ENCODE measurements at regions not wholly inside any gene's neighbourhood (a gene's known extent, or its start where the extent isn't known, plus 50 kb on each side); places are given as distances from the start of the nearest gene placed in this dataset.

DNA sequence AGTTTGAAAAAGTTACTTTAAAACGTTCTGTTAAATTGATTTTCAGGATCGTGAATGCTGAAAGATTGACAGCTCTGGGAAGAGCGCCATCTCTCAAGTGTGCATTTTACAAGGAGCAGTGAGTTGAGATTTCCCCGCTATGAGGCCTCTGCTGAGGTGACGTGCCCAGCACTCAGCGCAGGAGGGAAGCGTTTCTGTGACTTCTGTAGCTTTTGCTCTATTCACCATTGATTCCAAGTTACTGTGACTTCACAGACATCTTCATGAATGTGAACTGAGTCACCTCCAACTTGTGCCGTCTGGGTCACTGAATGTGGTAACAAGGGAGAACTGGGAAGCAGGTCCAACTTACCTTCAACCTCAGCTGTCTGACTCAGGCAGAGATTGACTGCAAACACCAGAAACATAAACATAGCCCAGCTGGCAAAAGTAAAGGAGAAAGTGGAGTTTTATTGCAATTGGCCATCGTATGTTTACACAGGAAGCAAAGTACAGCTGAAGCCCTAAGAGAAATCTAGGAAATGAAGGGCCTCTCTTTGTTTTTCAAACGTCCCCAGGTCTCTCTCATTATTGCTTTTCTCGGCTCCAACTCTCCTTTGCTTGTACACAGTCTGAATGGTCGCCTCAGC is 428.8 kb upstream of the CLINT1 start:
- no peaks in the 10 kb centered on the region for H3K27me3 ChIP-seq (ENCODE audit: control insufficient read depth, insufficient read depth, low read length)
- no peaks in the 10 kb centered on the region for H3K9me3 ChIP-seq (ENCODE audit: control insufficient read depth, low read length)
- H3K36me3 ChIP-seq (ENCODE audit: control insufficient read depth, insufficient read depth, low read length) = no peaks in the 10 kb centered on the region
- H3K4me3 ChIP-seq (ENCODE audit: low read length) = no peak overlapping the region
- H3K9ac ChIP-seq (ENCODE audit: low read length) = no peak overlapping the region
- no peaks in the 10 kb centered on the region for H3K4me1 ChIP-seq (ENCODE audit: control insufficient read depth, insufficient read depth, low read length)

DNA sequence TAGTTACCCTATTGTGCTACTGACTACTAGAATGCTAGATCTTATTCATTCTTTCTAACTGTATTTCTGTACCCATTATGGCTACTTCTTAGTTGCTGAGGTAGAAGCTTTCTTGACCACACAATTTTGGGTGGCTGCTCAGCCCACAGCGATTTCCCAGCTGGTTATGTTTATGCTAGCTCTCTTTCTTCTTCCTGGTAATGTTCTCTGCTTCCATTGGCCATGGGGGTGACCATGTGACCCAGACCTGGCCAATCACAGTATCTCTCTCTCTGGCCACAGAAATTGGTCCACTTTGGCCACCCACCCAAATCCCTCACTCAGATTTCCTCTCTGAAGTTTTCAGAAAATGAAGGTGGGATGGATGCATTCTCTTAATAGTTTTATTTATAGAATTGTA is 427.9 kb upstream of the CLINT1 start:
- H3K27me3 ChIP-seq (ENCODE audit: control insufficient read depth, insufficient read depth, low read length) = no peaks in the 10 kb centered on the region
- no peak overlapping the region for H3K9ac ChIP-seq (ENCODE audit: low read length)
- no peaks in the 10 kb centered on the region for H3K4me1 ChIP-seq (ENCODE audit: control insufficient read depth, insufficient read depth, low read length)
- no peaks in the 10 kb centered on the region for H3K36me3 ChIP-seq (ENCODE audit: control insufficient read depth, insufficient read depth, low read length)
- no peak overlapping the region for H3K4me3 ChIP-seq (ENCODE audit: low read length)
- H3K9me3 ChIP-seq (ENCODE audit: control insufficient read depth, low read length) = no peaks in the 10 kb centered on the region

DNA sequence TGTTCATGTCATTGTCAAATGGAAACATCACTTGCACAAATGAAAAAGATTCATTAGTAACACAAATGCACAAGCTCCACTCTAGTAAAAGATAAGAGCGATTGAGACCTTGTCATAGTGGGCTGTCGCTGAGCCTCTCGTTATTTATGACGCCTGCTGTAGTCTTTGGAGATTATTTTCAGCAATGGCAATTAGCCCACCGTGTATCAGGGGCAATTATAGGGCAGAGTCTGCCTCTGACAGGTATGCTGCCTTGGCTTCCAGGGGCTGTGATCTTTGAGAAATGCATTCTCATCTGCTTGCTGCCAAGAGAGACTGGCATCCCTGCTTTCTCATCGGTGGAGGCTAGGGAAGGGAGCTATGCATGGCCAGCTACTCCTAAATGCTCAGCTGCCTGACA is 426.8 kb upstream of the CLINT1 start:
- H3K36me3 ChIP-seq (ENCODE audit: control insufficient read depth, insufficient read depth, low read length) = no peaks in the 10 kb centered on the region
- no peak overlapping the region for H3K9ac ChIP-seq (ENCODE audit: low read length)
- no peak overlapping the region for H3K4me3 ChIP-seq (ENCODE audit: low read length)
- no peaks in the 10 kb centered on the region for H3K9me3 ChIP-seq (ENCODE audit: control insufficient read depth, low read length)
- no peaks in the 10 kb centered on the region for H3K27me3 ChIP-seq (ENCODE audit: control insufficient read depth, insufficient read depth, low read length)
- no peaks in the 10 kb centered on the region for H3K4me1 ChIP-seq (ENCODE audit: control insufficient read depth, insufficient read depth, low read length)

DNA sequence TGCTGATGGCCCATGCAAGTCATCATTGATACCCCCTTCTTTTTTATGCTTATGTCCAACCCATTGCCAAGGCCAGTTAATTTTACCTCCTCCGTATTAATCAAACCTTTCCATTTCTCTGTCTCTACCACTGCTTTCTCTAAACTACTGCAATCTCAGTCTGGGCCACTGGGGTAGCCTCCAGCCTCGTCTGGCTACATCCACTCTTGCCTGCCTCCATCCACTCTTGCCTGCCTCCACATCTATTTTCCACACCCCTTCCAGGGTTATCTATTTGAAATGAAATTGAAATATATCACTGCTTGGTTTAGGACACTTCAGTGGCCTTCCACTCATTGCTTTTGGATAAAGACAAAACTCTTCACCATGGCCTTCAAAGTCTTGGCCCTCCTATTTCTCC is 425.3 kb upstream of the CLINT1 start:
- Histone ChIP-seq H3K4me3 (ENCODE audit: low read length) (no peak overlapping the region), H3K4me1 (ENCODE audit: control insufficient read depth, insufficient read depth, low read length) (no peaks in the 10 kb centered on the region), H3K27me3 (ENCODE audit: control insufficient read depth, insufficient read depth, low read length) (no peaks in the 10 kb centered on the region), H3K36me3 (ENCODE audit: control insufficient read depth, insufficient read depth, low read length) (no peaks in the 10 kb centered on the region), H3K9ac (ENCODE audit: low read length) (no peak overlapping the region), H3K9me3 (ENCODE audit: control insufficient read depth, low read length) (no peaks in the 10 kb centered on the region)

DNA sequence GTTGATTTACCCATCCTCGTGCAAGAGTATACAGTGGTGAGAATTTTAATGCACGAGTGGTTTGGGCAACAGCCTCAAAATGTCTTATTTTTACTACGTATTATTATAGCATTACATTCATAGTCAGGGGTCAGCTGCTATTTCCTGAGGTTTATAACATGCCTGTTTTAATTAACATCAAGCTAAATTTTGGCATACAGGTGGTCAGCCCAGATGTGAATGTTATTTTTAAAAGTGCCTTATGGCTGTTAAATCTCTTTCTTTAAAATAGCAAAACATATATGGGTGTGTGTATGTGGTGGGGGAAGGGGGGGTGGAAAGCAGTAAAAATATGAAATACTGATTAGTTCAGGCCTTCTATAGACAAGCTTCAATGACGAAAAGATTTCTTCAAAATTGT is 424.5 kb upstream of the CLINT1 start:
- H3K4me3 ChIP-seq (ENCODE audit: low read length) = no peak overlapping the region
- H3K27me3 ChIP-seq (ENCODE audit: control insufficient read depth, insufficient read depth, low read length) = no peaks in the 10 kb centered on the region
- no peaks in the 10 kb centered on the region for H3K36me3 ChIP-seq (ENCODE audit: control insufficient read depth, insufficient read depth, low read length)
- H3K4me1 ChIP-seq (ENCODE audit: control insufficient read depth, insufficient read depth, low read length) = no peaks in the 10 kb centered on the region
- no peak overlapping the region for H3K9ac ChIP-seq (ENCODE audit: low read length)
- no peaks in the 10 kb centered on the region for H3K9me3 ChIP-seq (ENCODE audit: control insufficient read depth, low read length)

DNA sequence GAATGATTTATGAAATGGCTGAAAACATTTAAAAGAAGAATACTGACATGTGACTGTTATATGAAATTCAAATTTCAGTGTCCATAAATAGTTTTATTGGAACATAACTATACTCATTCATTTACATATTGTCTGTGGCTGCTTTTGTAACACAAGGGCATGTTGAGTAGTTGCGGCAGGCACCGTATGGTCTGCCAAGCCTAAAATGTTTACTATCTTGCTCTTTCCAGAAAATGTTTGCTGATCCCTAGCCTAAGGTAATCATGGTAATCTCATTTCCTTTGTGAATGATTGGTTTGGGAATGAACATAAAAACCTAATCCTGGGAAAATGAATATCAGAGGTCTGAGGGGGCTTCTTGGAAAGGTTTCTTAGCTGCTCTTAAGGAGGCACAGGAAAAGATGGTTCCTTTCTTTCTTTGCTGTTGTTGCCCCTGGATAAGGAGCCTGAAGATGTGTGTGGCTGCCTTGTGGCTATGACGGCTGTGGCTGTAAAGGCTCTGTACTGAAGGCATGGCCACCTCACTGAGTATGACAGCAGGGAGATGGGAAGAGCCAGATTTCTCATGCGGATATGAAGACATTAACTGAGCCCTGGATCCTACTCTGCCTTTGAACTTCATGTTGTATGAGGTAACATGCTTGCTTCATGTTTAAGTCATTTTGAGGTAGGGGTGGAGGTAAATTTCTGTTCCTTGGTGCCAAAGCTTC is 419.4 kb upstream of the CLINT1 start:
- Histone ChIP-seq H3K4me1 (ENCODE audit: control insufficient read depth, insufficient read depth, low read length) (no peaks in the 10 kb centered on the region), H3K4me3 (ENCODE audit: low read length) (no peak overlapping the region), H3K36me3 (ENCODE audit: control insufficient read depth, insufficient read depth, low read length) (no peaks in the 10 kb centered on the region), H3K9me3 (ENCODE audit: control insufficient read depth, low read length) (no peaks in the 10 kb centered on the region), H3K9ac (ENCODE audit: low read length) (no peak overlapping the region), H3K27me3 (ENCODE audit: control insufficient read depth, insufficient read depth, low read length) (no peaks in the 10 kb centered on the region)

DNA sequence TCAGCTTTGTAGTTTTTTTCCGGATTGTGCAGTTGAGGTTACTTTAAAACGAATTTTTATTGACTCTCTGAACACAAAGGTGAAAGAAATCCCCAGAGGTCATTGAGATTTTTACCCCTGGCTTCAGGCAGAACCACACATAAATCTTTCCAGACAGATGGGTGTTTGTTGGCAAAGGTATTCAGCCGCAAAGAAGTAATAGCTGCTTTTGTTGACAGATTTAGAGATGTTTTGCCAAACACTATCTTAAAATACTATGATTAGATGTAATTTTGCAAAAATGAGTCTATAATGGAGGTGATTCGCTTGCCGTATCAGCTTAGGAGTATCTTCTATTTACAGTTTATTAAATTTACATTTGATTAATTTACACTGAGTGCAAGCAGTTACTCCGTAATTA is 418.3 kb upstream of the CLINT1 start:
- Histone ChIP-seq H3K36me3 (ENCODE audit: control insufficient read depth, insufficient read depth, low read length) (no peaks in the 10 kb centered on the region), H3K9me3 (ENCODE audit: control insufficient read depth, low read length) (no peaks in the 10 kb centered on the region), H3K4me1 (ENCODE audit: control insufficient read depth, insufficient read depth, low read length) (no peaks in the 10 kb centered on the region), H3K4me3 (ENCODE audit: low read length) (no peak overlapping the region), H3K9ac (ENCODE audit: low read length) (no peak overlapping the region), H3K27me3 (ENCODE audit: control insufficient read depth, insufficient read depth, low read length) (no peaks in the 10 kb centered on the region)

DNA sequence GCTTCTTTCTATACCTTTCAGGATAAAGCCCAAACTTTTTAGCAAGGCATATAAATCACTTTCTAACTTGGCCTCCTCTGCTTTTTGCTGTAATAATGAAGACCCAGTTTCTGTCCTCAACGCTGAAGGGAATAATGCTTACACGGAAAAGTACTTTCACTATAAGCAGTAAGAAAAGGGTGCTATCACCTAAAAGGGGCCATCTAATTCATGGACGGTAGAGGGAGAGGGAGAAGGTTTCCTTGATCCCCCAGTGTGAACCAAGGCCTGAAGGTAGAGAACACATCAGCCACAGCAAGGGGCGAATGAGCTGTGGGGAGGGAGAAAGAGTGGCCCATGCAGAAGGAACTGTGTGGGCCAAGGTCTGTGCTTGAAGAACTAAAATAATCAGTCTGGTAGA is 417.7 kb upstream of the CLINT1 start:
- Histone ChIP-seq H3K9me3 (ENCODE audit: control insufficient read depth, low read length) (no peaks in the 10 kb centered on the region), H3K27me3 (ENCODE audit: control insufficient read depth, insufficient read depth, low read length) (no peaks in the 10 kb centered on the region), H3K9ac (ENCODE audit: low read length) (no peak overlapping the region), H3K4me3 (ENCODE audit: low read length) (no peak overlapping the region), H3K4me1 (ENCODE audit: control insufficient read depth, insufficient read depth, low read length) (no peaks in the 10 kb centered on the region), H3K36me3 (ENCODE audit: control insufficient read depth, insufficient read depth, low read length) (no peaks in the 10 kb centered on the region)

DNA sequence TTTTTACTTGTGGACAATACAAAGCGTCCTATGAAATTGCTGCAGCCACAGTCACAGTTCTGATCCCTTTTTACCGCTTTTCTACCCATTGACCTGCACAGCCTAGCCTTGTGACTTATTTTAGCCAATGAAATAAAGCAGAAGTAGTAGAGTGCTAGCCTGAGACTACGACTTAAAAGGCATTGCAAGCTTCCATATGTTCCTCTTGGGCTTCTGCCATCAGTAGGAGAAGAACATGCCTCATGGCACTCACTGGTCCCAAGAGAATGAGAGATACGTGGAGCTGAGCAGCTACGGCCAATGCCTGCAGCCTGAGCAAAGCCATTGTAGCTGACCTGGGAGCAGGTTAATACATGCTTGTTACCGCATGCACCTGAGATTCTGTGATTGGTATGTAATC is 416.6 kb upstream of the CLINT1 start:
- H3K9me3 ChIP-seq (ENCODE audit: control insufficient read depth, low read length) = no peaks in the 10 kb centered on the region
- H3K4me1 ChIP-seq (ENCODE audit: control insufficient read depth, insufficient read depth, low read length) = no peaks in the 10 kb centered on the region
- H3K36me3 ChIP-seq (ENCODE audit: control insufficient read depth, insufficient read depth, low read length) = no peaks in the 10 kb centered on the region
- H3K4me3 ChIP-seq (ENCODE audit: low read length) = no peak overlapping the region
- H3K9ac ChIP-seq (ENCODE audit: low read length) = no peak overlapping the region
- no peaks in the 10 kb centered on the region for H3K27me3 ChIP-seq (ENCODE audit: control insufficient read depth, insufficient read depth, low read length)

DNA sequence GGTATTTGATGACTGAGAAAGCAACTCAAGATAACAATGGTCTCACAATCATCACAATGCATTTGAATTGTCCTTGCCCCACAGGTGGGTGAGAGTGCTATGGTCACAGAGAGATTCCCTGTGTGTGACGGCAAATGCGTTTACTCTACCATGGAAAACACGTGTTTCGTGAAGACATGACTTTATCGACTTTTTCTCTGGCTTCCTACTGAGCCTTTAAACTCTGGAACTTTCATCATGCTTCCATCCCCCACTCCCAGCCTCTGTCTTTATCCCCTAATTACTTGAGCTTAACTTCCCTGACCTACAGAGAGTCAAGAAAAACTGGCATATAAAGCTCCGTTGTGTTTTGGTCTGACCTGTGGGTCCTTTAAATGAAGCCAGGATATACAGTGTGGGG is 414.1 kb upstream of the CLINT1 start:
- Histone ChIP-seq H3K9me3 (ENCODE audit: control insufficient read depth, low read length) (no peaks in the 10 kb centered on the region), H3K36me3 (ENCODE audit: control insufficient read depth, insufficient read depth, low read length) (no peaks in the 10 kb centered on the region), H3K4me1 (ENCODE audit: control insufficient read depth, insufficient read depth, low read length) (no peaks in the 10 kb centered on the region), H3K4me3 (ENCODE audit: low read length) (no peak overlapping the region), H3K9ac (ENCODE audit: low read length) (no peak overlapping the region), H3K27me3 (ENCODE audit: control insufficient read depth, insufficient read depth, low read length) (no peaks in the 10 kb centered on the region)

DNA sequence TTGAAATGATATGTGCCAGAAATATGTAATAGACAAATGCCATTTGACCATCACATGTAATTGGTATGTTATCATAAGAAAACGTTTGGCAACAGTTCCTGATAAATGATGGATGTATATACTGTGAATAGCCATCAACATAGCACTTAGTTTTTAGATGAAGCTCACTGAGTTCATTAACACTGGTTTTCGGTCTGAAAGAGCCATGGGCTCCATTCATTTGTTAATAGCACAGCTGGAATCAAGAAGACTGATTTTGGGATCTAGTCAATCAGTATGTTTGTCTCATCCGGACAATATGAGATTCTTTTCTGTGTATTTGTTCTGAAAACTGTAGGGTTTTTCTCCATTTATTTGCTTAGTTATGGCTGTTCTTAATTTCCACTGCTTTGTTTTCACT is 413.5 kb upstream of the CLINT1 start:
- Histone ChIP-seq H3K9me3 (ENCODE audit: control insufficient read depth, low read length) (no peaks in the 10 kb centered on the region), H3K27me3 (ENCODE audit: control insufficient read depth, insufficient read depth, low read length) (no peaks in the 10 kb centered on the region), H3K9ac (ENCODE audit: low read length) (no peak overlapping the region), H3K36me3 (ENCODE audit: control insufficient read depth, insufficient read depth, low read length) (no peaks in the 10 kb centered on the region), H3K4me3 (ENCODE audit: low read length) (no peak overlapping the region), H3K4me1 (ENCODE audit: control insufficient read depth, insufficient read depth, low read length) (no peaks in the 10 kb centered on the region)

DNA sequence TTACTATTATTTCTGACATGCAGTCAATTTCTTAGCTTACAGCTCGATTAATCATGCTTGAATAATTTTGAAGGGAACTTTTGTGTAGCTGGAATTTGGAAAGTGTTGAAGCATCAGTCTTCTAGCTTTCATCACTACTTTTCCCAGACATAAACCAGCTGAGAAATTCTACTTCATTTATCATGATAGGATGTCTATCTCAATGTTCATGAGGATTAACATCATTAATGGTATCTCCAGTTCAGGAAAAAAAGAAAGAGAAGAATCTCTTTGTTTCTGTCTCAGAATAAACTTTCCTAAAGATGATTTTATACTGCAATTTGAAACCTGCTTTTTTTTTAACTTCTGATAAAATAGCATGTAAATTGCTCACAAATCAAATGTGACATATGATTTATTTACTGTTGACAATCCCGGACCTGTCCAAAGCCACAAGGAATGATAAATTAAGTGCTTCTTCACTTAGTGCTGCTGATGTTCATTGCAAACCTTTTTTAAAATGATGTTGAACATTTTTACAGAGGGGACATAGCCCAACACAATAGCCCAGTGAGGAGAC is 412.1 kb upstream of the CLINT1 start:
- H3K9me3 ChIP-seq (ENCODE audit: control insufficient read depth, low read length) = no peaks in the 10 kb centered on the region
- H3K4me3 ChIP-seq (ENCODE audit: low read length) = no peak overlapping the region

More for the DNA sequence above, 412.1 kb upstream of the CLINT1 start:
- Histone ChIP-seq H3K36me3 (ENCODE audit: control insufficient read depth, insufficient read depth, low read length) (no peaks in the 10 kb centered on the region), H3K27me3 (ENCODE audit: control insufficient read depth, insufficient read depth, low read length) (no peaks in the 10 kb centered on the region), H3K4me1 (ENCODE audit: control insufficient read depth, insufficient read depth, low read length) (no peaks in the 10 kb centered on the region), H3K9ac (ENCODE audit: low read length) (no peak overlapping the region)
